ENCODE measurements at regions not wholly inside any gene's neighbourhood (a gene's known extent, or its start where the extent isn't known, plus 50 kb on each side); places are given as distances from the start of the nearest gene placed in this dataset.
A peak's percentile ranks its signal among the peaks of the same experiment; 100 is the strongest.

GRCh38 chr5:26828294-26828693 lies 210.1 kb downstream of the CDH9 start:
- no peak overlapping the region for H3K4me3 ChIP-seq (ENCODE audit: low read depth, low read length)
- no peak for DNase-seq (ENCODE audit: low read depth)
- TF ChIP-seq, protein P1, sequence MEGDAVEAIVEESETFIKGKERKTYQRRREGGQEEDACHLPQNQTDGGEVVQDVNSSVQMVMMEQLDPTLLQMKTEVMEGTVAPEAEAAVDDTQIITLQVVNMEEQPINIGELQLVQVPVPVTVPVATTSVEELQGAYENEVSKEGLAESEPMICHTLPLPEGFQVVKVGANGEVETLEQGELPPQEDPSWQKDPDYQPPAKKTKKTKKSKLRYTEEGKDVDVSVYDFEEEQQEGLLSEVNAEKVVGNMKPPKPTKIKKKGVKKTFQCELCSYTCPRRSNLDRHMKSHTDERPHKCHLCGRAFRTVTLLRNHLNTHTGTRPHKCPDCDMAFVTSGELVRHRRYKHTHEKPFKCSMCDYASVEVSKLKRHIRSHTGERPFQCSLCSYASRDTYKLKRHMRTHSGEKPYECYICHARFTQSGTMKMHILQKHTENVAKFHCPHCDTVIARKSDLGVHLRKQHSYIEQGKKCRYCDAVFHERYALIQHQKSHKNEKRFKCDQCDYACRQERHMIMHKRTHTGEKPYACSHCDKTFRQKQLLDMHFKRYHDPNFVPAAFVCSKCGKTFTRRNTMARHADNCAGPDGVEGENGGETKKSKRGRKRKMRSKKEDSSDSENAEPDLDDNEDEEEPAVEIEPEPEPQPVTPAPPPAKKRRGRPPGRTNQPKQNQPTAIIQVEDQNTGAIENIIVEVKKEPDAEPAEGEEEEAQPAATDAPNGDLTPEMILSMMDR (conservative IDR thresholded peaks at IDR 0.05; ENCODE audit: low read depth, low read length) = no peak

- TF ChIP-seq, protein P1 (conservative IDR thresholded peaks at IDR 0.05; ENCODE audit: low read depth, low read length) = no peak
- no peak for DNase-seq (ENCODE audit: low read depth)
- H3K4me3 ChIP-seq (ENCODE audit: low read depth, low read length) = no peak overlapping the region
These were observed 225.2 kb downstream of the CDH9 start for GRCh38 chr5:26813235-26813634.

GRCh38 chr5:26812714-26813113 lies 225.7 kb downstream of the CDH9 start:
- no peak for DNase-seq (ENCODE audit: low read depth)
- H3K4me3 ChIP-seq (ENCODE audit: low read depth, low read length) = no peak overlapping the region
- TF ChIP-seq, protein P1 (conservative IDR thresholded peaks at IDR 0.05; ENCODE audit: low read depth, low read length) = no peak

DNA sequence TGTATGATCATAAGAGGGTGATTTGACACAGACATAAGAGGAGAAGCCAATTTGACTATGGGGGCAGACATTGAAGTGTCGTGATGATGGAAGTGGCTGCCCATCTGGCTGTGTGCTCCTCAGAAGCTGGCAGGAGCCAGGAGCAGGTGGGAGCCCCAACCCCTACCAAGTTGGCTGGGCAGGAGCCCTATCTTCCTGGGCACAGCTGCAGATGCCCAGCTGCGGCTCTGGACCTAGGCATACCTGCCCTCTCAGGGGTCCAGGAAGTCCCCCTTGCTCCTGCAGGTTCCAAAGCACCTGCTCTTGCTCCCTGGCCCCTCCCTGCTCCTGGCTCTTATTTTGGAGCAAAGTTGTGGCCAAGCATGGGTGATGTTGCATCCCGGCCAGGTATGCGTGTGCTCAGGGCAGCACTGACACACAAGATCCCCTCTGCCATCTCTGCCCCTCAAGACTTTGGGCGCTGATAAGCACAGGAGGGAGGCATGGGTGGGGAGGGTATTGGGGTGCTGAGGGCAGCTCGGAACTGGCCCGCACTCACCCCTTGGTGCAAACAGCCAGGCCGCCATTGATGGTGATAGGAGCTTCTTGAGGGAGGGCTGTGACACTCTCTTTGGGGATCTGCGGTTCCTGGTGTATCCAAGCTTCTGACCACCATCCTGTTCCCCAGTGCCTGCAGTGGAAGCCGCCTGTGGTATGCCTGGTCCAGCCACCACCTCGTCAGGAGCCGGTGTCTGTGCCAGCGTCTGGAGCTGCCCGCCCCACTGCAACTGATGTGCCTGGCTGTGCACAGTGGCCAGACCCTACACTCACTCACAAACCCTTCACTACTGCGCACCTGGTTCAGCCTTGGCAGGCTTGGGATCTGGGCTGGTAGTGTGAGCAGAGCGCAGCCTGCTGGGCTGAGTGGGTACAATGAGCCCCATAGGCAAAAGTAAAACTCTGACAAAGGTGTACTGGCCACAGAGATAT lies 230.9 kb downstream of the CDH9 start:
- no peak overlapping the region for H3K4me3 ChIP-seq (ENCODE audit: low read depth, low read length)
- DNase-seq (ENCODE audit: low read depth) = no peak
- TF ChIP-seq, protein P1 (conservative IDR thresholded peaks at IDR 0.05; ENCODE audit: low read depth, low read length) = no peak

- TF ChIP-seq, protein P1 (conservative IDR thresholded peaks at IDR 0.05; ENCODE audit: low read depth, low read length) = no peak
- no peak overlapping the region for H3K4me3 ChIP-seq (ENCODE audit: low read depth, low read length)
- peak; percentile 1 for DNase-seq (ENCODE audit: low read depth)
These were observed 233.3 kb downstream of the CDH9 start for GRCh38 chr5:26805076-26805475.

DNA sequence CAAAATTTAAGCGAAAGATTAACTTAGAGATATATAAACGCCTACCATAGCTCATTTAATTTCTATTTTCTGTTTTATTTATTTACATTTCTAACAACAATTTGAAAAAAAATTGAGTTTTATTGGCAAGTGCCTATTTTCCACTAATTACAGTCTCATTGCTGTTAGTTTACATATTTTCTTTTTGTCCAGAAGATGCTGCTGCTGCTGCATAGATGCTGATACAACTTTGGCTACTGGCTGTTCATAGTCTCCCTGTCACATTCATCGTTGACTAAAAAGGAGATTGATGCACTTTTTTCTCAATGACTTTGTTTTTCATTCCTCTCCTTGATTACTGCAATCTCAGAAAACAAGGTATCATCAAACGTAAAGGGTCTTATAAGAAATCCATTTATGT lies 235.4 kb downstream of the CDH9 start:
- TF ChIP-seq, protein P1 (conservative IDR thresholded peaks at IDR 0.05; ENCODE audit: low read depth, low read length) = no peak
- DNase-seq (ENCODE audit: low read depth) = no peak
- H3K4me3 ChIP-seq (ENCODE audit: low read depth, low read length) = no peak overlapping the region

DNA sequence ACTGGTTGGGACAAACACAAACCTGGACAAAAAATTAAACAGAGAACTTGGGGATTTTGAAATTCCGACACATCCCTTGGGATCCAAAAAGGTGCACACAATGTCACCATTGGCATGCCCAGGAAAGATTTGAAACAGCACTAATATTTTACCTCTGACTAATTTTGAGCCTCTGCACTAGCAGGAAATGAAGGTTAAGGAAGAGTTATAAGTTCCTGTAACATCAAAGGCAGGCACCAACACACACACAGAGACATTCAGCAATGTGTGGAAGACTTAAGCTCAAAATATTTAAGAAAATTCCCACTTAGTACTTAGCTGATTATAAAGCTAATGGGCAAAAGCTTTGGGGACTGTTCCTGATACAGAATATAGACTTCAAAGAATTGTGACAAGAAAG lies 247.0 kb downstream of the CDH9 start:
- H3K4me3 ChIP-seq (ENCODE audit: low read depth, low read length) = no peak overlapping the region
- peak; percentile 34 for DNase-seq (ENCODE audit: low read depth)
- TF ChIP-seq, protein P1 (conservative IDR thresholded peaks at IDR 0.05; ENCODE audit: low read depth, low read length) = no peak
